IMR-90 (cell line): ENCODE measurements at regions not wholly inside any gene's neighbourhood (a gene's known extent, or its start where the extent isn't known, plus 50 kb on each side); places are given as distances from the start of the nearest gene placed in this dataset.

Experiments
- ATAC-seq: fragments of 200-7000 bp; cut with Tn5 transposase; 2 replicates; pipeline ENCODE4 v1.9.1; 2020; ENCODE audit warnings: low read depth, mild to moderate bottlenecking, moderate library complexity
- BruUV-seq: library from RNA; stranded (reverse); fragments of 400-500 nt; replicated peaks from 2 replicates; lab custom pipeline; 2021; lab: Mats Ljungman, UMichigan
- CTCF ChIA-PET: fragments of 300-600 bp; formaldehyde crosslinking; extraction: SDS; loops from one replicate; lab custom pipeline; 2021; ENCODE audit warnings: antibody characterized with exemption; lab: Yijun Ruan, JAX
- POLR2A ChIA-PET: fragments of 300-600 bp; sonication (Branson Sonifier 250); formaldehyde crosslinking; loops from one replicate; lab custom pipeline; 2022; ENCODE audit warnings: antibody characterized with exemption; ENCODE audit not compliant: unreplicated experiment; lab: Charles Lee
- DNase-seq: peaks from one replicate; pipeline ENCODE4 v3.0.0; 2013
- H2AFZ ChIP-seq: replicated peaks from 2 replicates; pipeline ENCODE3; 2013; ENCODE audit warnings: low read length, mild to moderate bottlenecking; ENCODE audit not compliant: poor library complexity
- H2AK5ac ChIP-seq: 2 replicates; pipeline ENCODE4 v1.6.1; 2013; ENCODE audit warnings: low read depth, low read length, inconsistent platforms
- H2AK9ac ChIP-seq: replicated peaks from 2 replicates; pipeline ENCODE3; 2013; ENCODE audit warnings: mild to moderate bottlenecking, low read depth, low read length, moderate library complexity; ENCODE audit not compliant: poor library complexity
- H2BK120ac ChIP-seq: 2 replicates; pipeline ENCODE4 v1.6.1; 2013; ENCODE audit warnings: low read depth, low read length, inconsistent platforms
- H2BK15ac ChIP-seq: 3 replicates; pipeline ENCODE4 v1.6.1; 2013; ENCODE audit warnings: low read depth, low read length, inconsistent platforms
- H2BK20ac ChIP-seq: 2 replicates; pipeline ENCODE4 v1.6.1; 2013; ENCODE audit warnings: low read depth, mild to moderate bottlenecking, inconsistent platforms, low read length, moderate library complexity
- H2BK5ac ChIP-seq: 2 replicates; pipeline ENCODE4 v1.6.1; 2013; ENCODE audit warnings: mild to moderate bottlenecking, low read depth, low read length, inconsistent platforms; ENCODE audit not compliant: poor library complexity, severe bottlenecking
- H3K14ac ChIP-seq: replicated peaks from 2 replicates; pipeline ENCODE4 v1.6.1; 2013; ENCODE audit warnings: low read depth, low read length, inconsistent platforms
- H3K18ac ChIP-seq: 2 replicates; pipeline ENCODE4 v1.6.1; 2013; ENCODE audit warnings: low read depth, low read length, control low read depth
- H3K23ac ChIP-seq: 2 replicates; pipeline ENCODE4 v1.6.1; 2013; ENCODE audit warnings: low read depth, low read length, inconsistent platforms
- H3K27ac ChIP-seq: 2 replicates; pipeline ENCODE4 v1.5.1; 2013; ENCODE audit warnings: mild to moderate bottlenecking, control low read depth, low read length; ENCODE audit not compliant: insufficient read depth
- H3K27me3 ChIP-seq: 2 replicates; pipeline ENCODE4 v1.6.1; 2013; ENCODE audit warnings: low read length; ENCODE audit not compliant: control insufficient read depth, insufficient read depth
- H3K36me3 ChIP-seq: 2 replicates; pipeline ENCODE4 v1.6.1; 2013; ENCODE audit warnings: low read length, mixed read lengths; ENCODE audit not compliant: control insufficient read depth, insufficient read depth
- H3K4ac ChIP-seq: 2 replicates; pipeline ENCODE4 v1.6.1; 2013; ENCODE audit warnings: low read depth, low read length, inconsistent platforms
- H3K4me1 ChIP-seq: 2 replicates; pipeline ENCODE4 v1.6.1; 2013; ENCODE audit warnings: low read length, mixed read lengths; ENCODE audit not compliant: control insufficient read depth, insufficient read depth
- H3K4me2 ChIP-seq: 2 replicates; pipeline ENCODE4 v1.6.1; 2013; ENCODE audit warnings: low read depth, mild to moderate bottlenecking, control low read depth, low read length, moderate library complexity
- H3K4me3 ChIP-seq: 2 replicates; pipeline ENCODE4 v1.5.1; 2013; ENCODE audit warnings: low read depth, mild to moderate bottlenecking, control low read depth, low read length, moderate library complexity; ENCODE audit not compliant: insufficient read depth
- H3K56ac ChIP-seq: 2 replicates; pipeline ENCODE4 v1.6.1; 2013; ENCODE audit warnings: low read length, inconsistent platforms; ENCODE audit not compliant: insufficient read depth; ENCODE audit errors: extremely low read depth
- H3K79me1 ChIP-seq, 2 experiments: 2 replicates each; pipeline ENCODE4 v1.6.1; 2013; ENCODE audit warnings: low read length in 2 of 2, inconsistent platforms in 1 of 2, low read depth in 1 of 2
- H3K9ac ChIP-seq: 2 replicates; pipeline ENCODE4 v1.6.1; 2013; ENCODE audit warnings: low read depth, low read length, control low read depth
- H3K9me1 ChIP-seq: 2 replicates; pipeline ENCODE4 v1.6.1; 2013; ENCODE audit warnings: low read length, inconsistent platforms; ENCODE audit not compliant: insufficient read depth
- H3K9me3 ChIP-seq: 2 replicates; pipeline ENCODE4 v1.6.1; 2013; ENCODE audit warnings: low read length; ENCODE audit not compliant: control insufficient read depth, insufficient read depth
- H4K20me1 ChIP-seq: 2 replicates; pipeline ENCODE4 v1.6.1; 2013; ENCODE audit warnings: low read length, inconsistent platforms; ENCODE audit not compliant: insufficient read depth
- H4K5ac ChIP-seq: 2 replicates; pipeline ENCODE4 v1.6.1; 2013; ENCODE audit warnings: mild to moderate bottlenecking, low read depth, low read length, control low read depth
- H4K8ac ChIP-seq, 2 experiments: 2 replicates each; pipeline ENCODE4 v1.6.1; 2013; ENCODE audit warnings: low read depth in 2 of 2, low read length in 2 of 2, control low read depth in 1 of 2, inconsistent platforms in 1 of 2
- H4K91ac ChIP-seq: 2 replicates; pipeline ENCODE4 v1.6.1; 2013; ENCODE audit warnings: low read depth, low read length, inconsistent platforms; ENCODE audit not compliant: insufficient read depth
- CEBPB ChIP-seq: IDR thresholded peaks from 2 replicates; pipeline ENCODE4 v1.6.1; 2012; ENCODE audit warnings: low read depth, low read length, improper control_type of control experiment
- CHD1 ChIP-seq: IDR thresholded peaks from 2 replicates; pipeline ENCODE4 v1.6.1; 2012; ENCODE audit warnings: low read depth, low read length, improper control_type of control experiment
- ELK1 ChIP-seq: fragments of 150-350 bp; IDR thresholded peaks from 2 replicates; pipeline ENCODE4 v1.6.1; 2016; ENCODE audit warnings: low read depth, mild to moderate bottlenecking, low read length, moderate library complexity, borderline replicate concordance
- FOS ChIP-seq: fragments of 150-350 bp; IDR thresholded peaks from 2 replicates; pipeline ENCODE4 v1.6.1; 2016; ENCODE audit warnings: low read depth, low read length
- MAFK ChIP-seq: IDR thresholded peaks from 2 replicates; pipeline ENCODE4 v1.6.1; 2012; ENCODE audit warnings: low read depth, low read length, improper control_type of control experiment
- MAZ ChIP-seq: IDR thresholded peaks from 2 replicates; pipeline ENCODE4 v1.6.1; 2012; ENCODE audit warnings: low read depth, mild to moderate bottlenecking, low read length, improper control_type of control experiment, moderate library complexity, borderline replicate concordance
- MXI1 ChIP-seq: IDR thresholded peaks from 2 replicates; pipeline ENCODE4 v1.6.1; 2012; ENCODE audit warnings: low read depth, mild to moderate bottlenecking, low read length, moderate library complexity, borderline replicate concordance
- NFE2L2 ChIP-seq: fragments of 150-350 bp; IDR thresholded peaks from 2 replicates; pipeline ENCODE4 v1.6.1; 2016; ENCODE audit warnings: low read depth, mild to moderate bottlenecking, low read length
- POLR2A ChIP-seq: IDR thresholded peaks from 2 replicates; pipeline ENCODE4 v1.6.1; 2012; ENCODE audit warnings: mild to moderate bottlenecking, low read depth, low read length
- RAD21 ChIP-seq: IDR thresholded peaks from 2 replicates; pipeline ENCODE4 v1.6.1; 2012; ENCODE audit warnings: low read length, improper control_type of control experiment
- RCOR1 ChIP-seq: IDR thresholded peaks from 2 replicates; pipeline ENCODE4 v1.6.1; 2012; ENCODE audit warnings: mild to moderate bottlenecking, low read length, improper control_type of control experiment; ENCODE audit not compliant: insufficient replicate concordance
- RFX5 ChIP-seq: IDR thresholded peaks from 2 replicates; pipeline ENCODE4 v1.8.0; 2012; ENCODE audit warnings: low read depth, mild to moderate bottlenecking, low read length, moderate library complexity
- SMC3 ChIP-seq: fragments of 150-350 bp; IDR thresholded peaks from 2 replicates; pipeline ENCODE4 v1.6.1; 2016; ENCODE audit warnings: low read depth, mild to moderate bottlenecking, antibody characterized with exemption, low read length, moderate library complexity
- WGBS, 2 experiments: methylation state at CpG; one replicate each; pipeline versions ENCODE4 v1.1.5 to v1.1.7; 2013; ENCODE audit warnings: missing lambda C conversion rate in 2 of 2; ENCODE audit not compliant: insufficient read length in 1 of 2; ENCODE audit errors: extremely low coverage in 2 of 2; 5-methylcytosine and 5-hydroxymethylcytosine counted together
- dilution Hi-C: fragments of 300-500 bp; cut with HindIII; formaldehyde crosslinking; loops from one replicate; pipeline ENCODE4 v1.14.3; 2018; ENCODE audit warnings: low sequenced_read_pairs; ENCODE audit not compliant: unreplicated experiment
- in situ Hi-C: fragments of 300-500 bp; cut with MboI; formaldehyde crosslinking; loops from 3 replicates; pipeline ENCODE4 v1.14.3; 2019; ENCODE audit warnings: low sequenced_read_pairs, inconsistent platforms, mixed read lengths
- intact Hi-C: fragments of 100-400 bp; cut with micrococcal nuclease; formaldehyde crosslinking; loops from 2 replicates; pipeline ENCODE4 v1.10.0; 2022
- TF ChIP-seq, protein P1 (sequence below): conservative IDR thresholded peaks from 2 replicates; pipeline ENCODE4 v1.5.1; 2012; ENCODE audit warnings: mild to moderate bottlenecking, low read depth, low read length, improper control_type of control experiment
- TF ChIP-seq, protein P2 (sequence below): fragments of 150-350 bp; IDR thresholded peaks from 2 replicates; pipeline ENCODE4 v1.6.1; 2017; ENCODE audit warnings: mild to moderate bottlenecking, antibody characterized with exemption, low read length, low read depth

DNA sequence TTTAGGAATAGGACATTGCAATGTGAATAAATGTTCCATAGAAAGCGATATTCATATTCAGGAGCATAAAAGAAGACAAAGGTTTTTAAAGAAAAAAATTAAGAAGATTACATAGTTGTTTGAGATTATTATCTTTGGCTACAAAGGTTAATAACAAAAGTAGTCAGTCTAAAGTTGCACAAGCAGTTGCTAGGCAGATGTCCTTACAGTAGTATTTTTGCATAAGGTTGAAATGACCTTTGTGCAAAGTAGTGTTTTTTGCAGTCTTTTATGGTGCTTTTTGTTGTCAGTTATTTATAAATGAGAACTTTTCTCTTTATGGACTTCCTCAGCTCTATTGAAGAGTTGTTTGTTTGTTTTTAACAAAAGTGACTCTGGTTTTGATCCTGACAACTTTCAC, 447.8 kb downstream of the AMY1C start:
- Histone ChIP-seq H2BK5ac (no peak overlapping the region), H4K91ac (no peak overlapping the region), H3K9me1 (no peaks in the 10 kb centered on the region), H3K79me1 (no peaks in the 10 kb centered on the region), H3K4ac (no peak overlapping the region), H2AK9ac (no peak overlapping the region), H3K23ac (no peak overlapping the region), H3K4me3 (no peak overlapping the region), H2BK15ac (no peak overlapping the region), H4K5ac (no peak overlapping the region), H2BK20ac (no peak overlapping the region), H4K8ac (no peak overlapping the region), H3K27me3 (no peaks in the 10 kb centered on the region), H3K4me1 (no peaks in the 10 kb centered on the region), H4K20me1 (no peaks in the 10 kb centered on the region), H3K36me3 (no peaks in the 10 kb centered on the region), H3K27ac (no peak overlapping the region), H3K4me2 (no peak overlapping the region), H3K56ac (no peak overlapping the region), H3K9me3 (peaks cover 4% of the 10 kb centered on the region), H3K9ac (no peak overlapping the region), H2BK120ac (no peak overlapping the region), H2AFZ (no peak overlapping the region), H3K18ac (no peak overlapping the region), H3K14ac (no peak overlapping the region), H2AK5ac (no peak overlapping the region)
- ChIA-PET CTCF (no interaction called here), POLR2A (no interaction called here)
- dilution Hi-C loops (no loop called here), intact Hi-C loops (no loop called here), in situ Hi-C loops (no loop called here)
- DNase-seq: no peak
- no peak for ATAC-seq
- TF ChIP-seq POLR2A (no peak), RCOR1 (no peak), FOS (no peak), CEBPB (no peak), RFX5 (no peak), MXI1 (no peak), ELK1 (no peak), CHD1 (no peak), SMC3 (no peak), NFE2L2 (no peak), RAD21 (no peak), MAFK (no peak), MAZ (no peak)
- TF ChIP-seq, protein P1, sequence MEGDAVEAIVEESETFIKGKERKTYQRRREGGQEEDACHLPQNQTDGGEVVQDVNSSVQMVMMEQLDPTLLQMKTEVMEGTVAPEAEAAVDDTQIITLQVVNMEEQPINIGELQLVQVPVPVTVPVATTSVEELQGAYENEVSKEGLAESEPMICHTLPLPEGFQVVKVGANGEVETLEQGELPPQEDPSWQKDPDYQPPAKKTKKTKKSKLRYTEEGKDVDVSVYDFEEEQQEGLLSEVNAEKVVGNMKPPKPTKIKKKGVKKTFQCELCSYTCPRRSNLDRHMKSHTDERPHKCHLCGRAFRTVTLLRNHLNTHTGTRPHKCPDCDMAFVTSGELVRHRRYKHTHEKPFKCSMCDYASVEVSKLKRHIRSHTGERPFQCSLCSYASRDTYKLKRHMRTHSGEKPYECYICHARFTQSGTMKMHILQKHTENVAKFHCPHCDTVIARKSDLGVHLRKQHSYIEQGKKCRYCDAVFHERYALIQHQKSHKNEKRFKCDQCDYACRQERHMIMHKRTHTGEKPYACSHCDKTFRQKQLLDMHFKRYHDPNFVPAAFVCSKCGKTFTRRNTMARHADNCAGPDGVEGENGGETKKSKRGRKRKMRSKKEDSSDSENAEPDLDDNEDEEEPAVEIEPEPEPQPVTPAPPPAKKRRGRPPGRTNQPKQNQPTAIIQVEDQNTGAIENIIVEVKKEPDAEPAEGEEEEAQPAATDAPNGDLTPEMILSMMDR: no peak
- TF ChIP-seq, protein P2, sequence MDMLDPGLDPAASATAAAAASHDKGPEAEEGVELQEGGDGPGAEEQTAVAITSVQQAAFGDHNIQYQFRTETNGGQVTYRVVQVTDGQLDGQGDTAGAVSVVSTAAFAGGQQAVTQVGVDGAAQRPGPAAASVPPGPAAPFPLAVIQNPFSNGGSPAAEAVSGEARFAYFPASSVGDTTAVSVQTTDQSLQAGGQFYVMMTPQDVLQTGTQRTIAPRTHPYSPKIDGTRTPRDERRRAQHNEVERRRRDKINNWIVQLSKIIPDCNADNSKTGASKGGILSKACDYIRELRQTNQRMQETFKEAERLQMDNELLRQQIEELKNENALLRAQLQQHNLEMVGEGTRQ: no peak
- WGBS, 2 experiments: no CpG with 5 or more reads among the region's 1 CpG
- no TSS peak for BruUV-seq
